ENCODE measurements at regions not wholly inside any gene's neighbourhood (a gene's known extent, or its start where the extent isn't known, plus 50 kb on each side); places are given as distances from the start of the nearest gene placed in this dataset.

- TF ChIP-seq CTCF (conservative IDR thresholded peaks at IDR 0.05) (peak; percentile 63), ZFX (IDR thresholded peaks at IDR 0.05) (no peak)
Measured at GRCh38 chr1:185670187-185670627, 64.0 kb upstream of the HMCN1 start.

Data from C4-2B (cell line).